ENCODE measurements at regions not wholly inside any gene's neighbourhood (a gene's known extent, or its start where the extent isn't known, plus 50 kb on each side); places are given as distances from the start of the nearest gene placed in this dataset.

DNA sequence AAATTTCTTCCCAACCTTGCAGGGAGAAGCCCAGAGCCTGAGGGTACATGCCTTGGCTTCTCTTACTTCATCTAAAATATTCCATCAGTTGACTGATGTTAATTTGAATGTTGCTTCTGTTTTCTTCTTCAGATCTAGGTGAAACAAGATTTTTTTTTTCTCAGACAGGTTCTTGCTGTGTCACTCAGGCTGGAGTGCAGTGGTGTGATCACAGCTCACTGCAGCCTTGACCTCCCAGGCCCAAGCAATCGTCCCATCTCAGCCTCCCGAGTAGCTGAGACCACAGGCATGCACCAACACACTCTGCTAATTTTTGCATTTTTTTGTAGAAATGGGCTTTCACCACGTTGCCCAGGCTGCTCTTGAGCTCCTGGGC, 62.1 kb upstream of the KLF3 start:
- ChIA-PET POLR2A (no interaction called here), CTCF (no interaction called here)
- DNase-seq (ENCODE audit: low read depth, low spot score) = no peak
- Histone ChIP-seq H3K4me3 (ENCODE audit: low read depth, low read length) (no peak overlapping the region), H3K9me3 (ENCODE audit: control insufficient read depth, insufficient read depth, low read length) (no peaks in the 10 kb centered on the region), H3K27ac (ENCODE audit: low read depth, low read length) (no peak overlapping the region), H3K27me3 (ENCODE audit: control insufficient read depth, insufficient read depth, low read length) (peaks cover 2% of the 10 kb centered on the region)
- TF ChIP-seq CTCF (IDR thresholded peaks at IDR 0.05; ENCODE audit: low read depth, low read length) = no peak

DNA sequence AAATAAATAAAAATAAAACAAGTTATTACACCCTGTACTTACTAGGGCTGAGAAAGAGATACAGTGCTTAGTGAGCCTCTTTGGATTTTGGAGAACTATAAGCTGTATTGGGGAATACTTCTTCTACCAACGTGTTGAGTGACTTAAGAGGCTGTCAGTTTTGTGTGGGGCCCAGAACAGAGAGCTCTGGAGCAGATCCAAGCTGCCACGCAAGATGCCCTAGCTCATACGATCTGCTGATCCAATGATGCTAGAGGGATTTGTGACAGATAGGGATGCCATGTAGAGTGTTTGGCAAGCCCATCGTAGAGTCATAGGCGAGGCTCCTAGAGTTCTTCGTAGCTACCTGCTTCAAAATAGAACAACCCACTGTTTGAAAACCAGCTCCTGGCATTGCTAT, 60.3 kb upstream of the KLF3 start:
- Histone ChIP-seq H3K4me3 (ENCODE audit: low read depth, low read length) (no peak overlapping the region), H3K27me3 (ENCODE audit: control insufficient read depth, insufficient read depth, low read length) (peaks cover 2% of the 10 kb centered on the region), H3K27ac (ENCODE audit: low read depth, low read length) (no peak overlapping the region), H3K9me3 (ENCODE audit: control insufficient read depth, insufficient read depth, low read length) (no peaks in the 10 kb centered on the region)
- ChIA-PET CTCF (interaction anchor here (0.7 to 1.4 kb wide), 3 partner anchors 19 to 284 kb away, joined by 3 to 10 read pairs (median 3); no protein-coding TSS in a partner anchor), POLR2A (no interaction called here)
- DNase-seq (ENCODE audit: low read depth, low spot score) = no peak
- no peak for TF ChIP-seq CTCF (IDR thresholded peaks at IDR 0.05; ENCODE audit: low read depth, low read length)

- Histone ChIP-seq H3K27ac (ENCODE audit: low read depth, low read length) (no peak overlapping the region), H3K4me3 (ENCODE audit: low read depth, low read length) (no peak overlapping the region), H3K27me3 (ENCODE audit: control insufficient read depth, insufficient read depth, low read length) (peaks cover 2% of the 10 kb centered on the region), H3K9me3 (ENCODE audit: control insufficient read depth, insufficient read depth, low read length) (no peaks in the 10 kb centered on the region)
- TF ChIP-seq CTCF (IDR thresholded peaks at IDR 0.05; ENCODE audit: low read depth, low read length) = no peak
- ChIA-PET CTCF (interaction anchor here (1.4 kb wide), 2 partner anchors 62 to 286 kb away, joined by 3 to 10 read pairs; no protein-coding TSS in a partner anchor), POLR2A (interaction anchor here (1.0 kb wide), 1 partner anchor 8 kb away, joined by 3 read pairs; no protein-coding TSS in a partner anchor)
- no peak for DNase-seq (ENCODE audit: low read depth, low spot score)
Observed at GRCh38 chr4:38605181-38605752, 58.7 kb upstream of the KLF3 start.

DNA sequence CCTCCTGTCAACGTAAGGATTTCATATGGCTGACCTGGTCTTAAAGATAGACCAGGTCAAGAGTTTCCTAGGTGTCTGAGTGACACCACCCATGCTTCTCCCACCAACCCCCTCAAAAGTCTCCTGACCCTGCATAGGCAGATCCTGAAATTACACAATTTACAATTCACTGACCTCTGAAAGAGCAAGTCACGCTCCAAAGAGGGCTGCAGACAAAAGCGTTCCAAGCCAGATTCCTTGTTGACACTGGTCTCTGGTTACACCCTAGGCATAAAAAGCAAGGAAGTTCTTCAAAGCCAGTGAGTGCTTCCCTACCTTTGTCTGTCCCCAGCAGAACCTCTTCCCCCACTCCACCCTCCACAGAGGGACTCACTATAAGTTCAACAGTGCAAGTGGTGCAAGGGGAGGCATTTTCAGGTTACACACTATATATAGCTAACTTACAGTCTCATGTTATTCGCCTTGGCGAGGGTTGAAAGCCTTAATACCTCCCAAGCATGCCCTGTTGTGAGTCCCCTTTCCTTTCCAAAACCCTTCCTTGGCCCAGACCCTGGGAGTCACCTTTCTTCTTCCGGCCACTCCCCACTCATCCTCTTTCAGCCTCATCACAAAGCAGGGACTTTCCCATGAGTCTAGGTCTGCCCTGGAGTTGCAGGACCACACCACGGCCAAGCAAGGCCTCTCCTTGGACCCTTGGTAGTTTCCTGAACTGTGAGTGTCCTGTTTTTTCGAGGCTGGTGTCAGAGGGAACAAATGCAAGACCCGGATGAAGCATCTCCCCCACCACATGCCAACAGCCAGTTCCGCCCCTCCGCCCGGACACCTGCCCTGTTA, 58.0 kb upstream of the KLF3 start:
- Histone ChIP-seq H3K9me3 (ENCODE audit: control insufficient read depth, insufficient read depth, low read length) (no peaks in the 10 kb centered on the region), H3K27ac (ENCODE audit: low read depth, low read length) (no peak overlapping the region), H3K27me3 (ENCODE audit: control insufficient read depth, insufficient read depth, low read length) (peaks cover 2% of the 10 kb centered on the region), H3K4me3 (ENCODE audit: low read depth, low read length) (no peak overlapping the region)
- ChIA-PET POLR2A (no interaction called here), CTCF (no interaction called here)
- no peak for TF ChIP-seq CTCF (IDR thresholded peaks at IDR 0.05; ENCODE audit: low read depth, low read length)
- DNase-seq (ENCODE audit: low read depth, low spot score) = no peak

- no peak overlapping the region for H3K4me3 ChIP-seq (ENCODE audit: low read depth, low read length)
- CTCF ChIA-PET = no interaction called here
- POLR2A ChIA-PET = no interaction called here
- no peaks in the 10 kb centered on the region for H3K9me3 ChIP-seq (ENCODE audit: control insufficient read depth, insufficient read depth, low read length)
- no peak for DNase-seq (ENCODE audit: low read depth, low spot score)
- H3K27me3 ChIP-seq (ENCODE audit: control insufficient read depth, insufficient read depth, low read length) = peaks cover 2% of the 10 kb centered on the region
- H3K27ac ChIP-seq (ENCODE audit: low read depth, low read length) = no peak overlapping the region
- TF ChIP-seq CTCF (IDR thresholded peaks at IDR 0.05; ENCODE audit: low read depth, low read length) = no peak
Observed at GRCh38 chr4:38606587-38606905, 57.5 kb upstream of the KLF3 start.
